Mucosa of rectum (tissue), 2 donors: ENCODE measurements at regions not wholly inside any gene's neighbourhood (a gene's known extent, or its start where the extent isn't known, plus 50 kb on each side); places are given as distances from the start of the nearest gene placed in this dataset.
"Not testable (repeated sequence)": the region's sequence is repeated elsewhere in the genome, so short reads cannot be mapped to it uniquely, and the experiment has no call there.

Experiments used
- H3K27ac ChIP-seq, 2 donors: one replicate each; pipeline ENCODE4 v1.7.0; 2013; ENCODE audit warnings: inconsistent platforms in 2 of 2, low read depth in 2 of 2, low read length in 2 of 2
- H3K27me3 ChIP-seq, 2 donors: one replicate each; pipeline ENCODE4 v1.7.0; 2013; ENCODE audit warnings: low read length in 2 of 2; ENCODE audit not compliant: control insufficient read depth in 2 of 2, insufficient read depth in 2 of 2
- H3K36me3 ChIP-seq, 2 donors: one replicate each; pipeline ENCODE4 v1.7.0; 2013; ENCODE audit warnings: low read length in 2 of 2; ENCODE audit not compliant: control insufficient read depth in 2 of 2, insufficient read depth in 2 of 2
- H3K4me1 ChIP-seq, 2 donors: one replicate each; pipeline ENCODE4 v1.7.0; 2013; ENCODE audit warnings: low read length in 2 of 2, mild to moderate bottlenecking in 1 of 2; ENCODE audit not compliant: control insufficient read depth in 2 of 2, insufficient read depth in 2 of 2
- H3K4me3 ChIP-seq, 2 donors: one replicate each; pipeline ENCODE4 v1.7.0; 2013; ENCODE audit warnings: low read length in 2 of 2
- H3K9ac ChIP-seq, 2 donors: one replicate each; pipeline ENCODE4 v1.7.0; 2013; ENCODE audit warnings: low read length in 2 of 2, low read depth in 1 of 2, mild to moderate bottlenecking in 1 of 2
- H3K9me3 ChIP-seq, 2 donors: one replicate each; pipeline ENCODE4 v1.7.0; 2013; ENCODE audit warnings: low read length in 2 of 2; ENCODE audit not compliant: control insufficient read depth in 2 of 2
- donor health status: healthy.
- donor health status: Normal muscosa, but diverticular disease.

DNA sequence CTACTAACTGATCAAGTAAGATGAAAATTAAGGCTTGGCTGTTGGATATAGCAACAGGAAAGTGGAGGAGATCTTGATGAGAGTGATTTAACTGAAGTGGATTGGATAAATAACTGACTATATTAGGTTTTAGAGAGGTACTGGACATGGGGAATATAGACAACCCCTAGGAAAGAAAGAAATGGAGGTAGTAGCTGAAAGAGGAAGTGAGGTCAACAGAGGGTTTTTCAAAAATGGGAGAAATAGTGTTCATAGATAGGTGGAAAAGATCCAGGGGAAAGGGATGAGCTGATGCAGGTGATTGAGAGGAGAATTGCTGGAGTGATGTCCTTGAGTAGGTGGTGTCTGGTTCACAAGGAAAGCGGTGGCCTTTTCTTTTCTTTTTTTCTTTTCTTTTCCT is 69.9 kb upstream of the PSME4 start:
- Histone ChIP-seq H3K4me3 (no peak overlapping the region), H3K27ac (no peak overlapping the region), H3K36me3 (no peaks in the 10 kb centered on the region), H3K9ac (no peak overlapping the region), H3K9me3 (peaks cover 0 to 2% of the 10 kb centered on the region in 2 donors), H3K27me3 (no peaks in the 10 kb centered on the region), H3K4me1 (no peaks in the 10 kb centered on the region)

DNA sequence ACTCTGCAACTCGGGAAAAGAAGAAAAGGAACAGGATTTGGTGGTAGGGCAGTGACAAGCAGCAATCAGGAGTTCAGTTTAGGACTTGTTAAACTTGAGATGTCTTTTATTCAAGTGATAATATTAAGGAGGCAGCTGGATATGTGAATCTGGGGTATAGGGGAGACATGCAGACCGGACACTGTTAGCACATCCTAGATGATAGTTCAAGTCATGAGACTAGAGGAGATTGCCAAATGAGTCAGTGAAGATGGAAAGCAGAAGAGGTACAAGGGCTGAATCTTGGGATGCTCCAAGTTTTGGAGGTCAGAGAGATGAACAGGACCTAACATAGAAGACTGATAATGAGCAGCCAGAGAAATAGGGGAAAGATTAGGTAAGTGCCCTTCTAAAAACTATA is 69.5 kb upstream of the PSME4 start:
- Histone ChIP-seq H3K27ac (no peak overlapping the region), H3K9ac (no peak overlapping the region)

GRCh38 chr2:54038835-54039234 is 68.0 kb upstream of the PSME4 start:
- Histone ChIP-seq H3K9me3 (no peaks in the 10 kb centered on the region), H3K27ac (no peak overlapping the region), H3K4me1 (no peaks in the 10 kb centered on the region), H3K36me3 (no peaks in the 10 kb centered on the region), H3K9ac (no peak overlapping the region), H3K4me3 (no peak overlapping the region), H3K27me3 (no peaks in the 10 kb centered on the region)

More for the DNA sequence above, 69.5 kb upstream of the PSME4 start:
- H3K4me3 ChIP-seq = no peak overlapping the region
- H3K36me3 ChIP-seq = no peaks in the 10 kb centered on the region
- H3K27me3 ChIP-seq = no peaks in the 10 kb centered on the region
- peaks cover 0 to 2% of the 10 kb centered on the region in 2 donors for H3K9me3 ChIP-seq
- no peaks in the 10 kb centered on the region for H3K4me1 ChIP-seq

GRCh38 chr2:54031288-54031687 is 60.5 kb upstream of the PSME4 start:
- not testable (repeated sequence) for H3K27ac ChIP-seq

GRCh38 chr2:54030806-54031205 is 60.0 kb upstream of the PSME4 start:
- H3K27ac ChIP-seq = no peak overlapping the region
- H3K4me1 ChIP-seq = no peaks in the 10 kb centered on the region
- H3K27me3 ChIP-seq = no peaks in the 10 kb centered on the region
- H3K9ac ChIP-seq = no peak overlapping the region
- H3K36me3 ChIP-seq = no peaks in the 10 kb centered on the region
- H3K9me3 ChIP-seq = no peaks in the 10 kb centered on the region
- no peak overlapping the region for H3K4me3 ChIP-seq

More at GRCh38 chr2:54031288-54031687, 60.5 kb upstream of the PSME4 start:
- H3K4me1 ChIP-seq, H3K9ac ChIP-seq, H3K4me3 ChIP-seq, H3K9me3 ChIP-seq, H3K36me3 ChIP-seq, H3K27me3 ChIP-seq: not testable (repeated sequence)

GRCh38 chr2:54030396-54030741 is 59.6 kb upstream of the PSME4 start:
- no peaks in the 10 kb centered on the region for H3K4me1 ChIP-seq
- H3K4me3 ChIP-seq = no peak overlapping the region
- H3K27me3 ChIP-seq = no peaks in the 10 kb centered on the region
- H3K36me3 ChIP-seq = no peaks in the 10 kb centered on the region
- no peak overlapping the region for H3K9ac ChIP-seq
- H3K9me3 ChIP-seq = no peaks in the 10 kb centered on the region
- H3K27ac ChIP-seq = no peak overlapping the region

DNA sequence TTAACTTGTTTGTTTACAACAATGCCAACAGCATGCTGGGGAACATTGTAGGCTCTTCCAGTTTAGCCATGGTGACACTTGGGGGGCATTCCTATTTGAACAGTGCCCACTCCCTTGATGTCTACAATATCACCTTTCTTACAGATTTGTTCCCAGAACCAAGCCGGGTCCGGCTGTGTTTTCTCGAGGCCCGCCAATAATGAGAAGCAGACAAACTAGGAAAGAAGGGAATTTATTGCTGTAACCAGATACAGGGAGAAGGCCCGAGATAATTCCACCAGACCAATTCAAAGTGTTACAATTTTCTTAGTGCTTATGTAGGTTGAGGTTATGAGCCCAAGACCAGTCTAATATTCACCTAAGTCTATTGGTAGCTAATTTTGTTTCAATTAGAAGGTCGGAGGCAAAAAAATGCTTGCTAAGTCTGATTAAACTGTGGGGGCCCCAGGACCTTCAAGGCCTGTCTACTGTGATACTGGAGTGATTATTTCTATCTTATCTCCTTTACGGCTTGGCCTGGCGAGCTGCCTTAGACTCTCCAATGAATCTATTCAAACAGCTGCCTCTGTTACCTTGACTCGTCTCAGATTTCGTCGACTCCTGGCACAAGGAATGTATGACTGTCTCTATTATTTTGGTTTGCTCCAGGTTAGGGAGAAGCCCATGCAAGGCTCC is 59.1 kb upstream of the PSME4 start:
- Histone ChIP-seq H3K27ac (no peak overlapping the region), H3K9me3 (no peaks in the 10 kb centered on the region), H3K9ac (no peak overlapping the region), H3K27me3 (no peaks in the 10 kb centered on the region), H3K4me3 (no peak overlapping the region), H3K4me1 (no peaks in the 10 kb centered on the region), H3K36me3 (no peaks in the 10 kb centered on the region)

GRCh38 chr2:54025463-54026075 is 54.8 kb upstream of the PSME4 start:
- H3K36me3 ChIP-seq, H3K4me3 ChIP-seq, H3K4me1 ChIP-seq, H3K27ac ChIP-seq, H3K9me3 ChIP-seq, H3K27me3 ChIP-seq, H3K9ac ChIP-seq: not testable (repeated sequence)

DNA sequence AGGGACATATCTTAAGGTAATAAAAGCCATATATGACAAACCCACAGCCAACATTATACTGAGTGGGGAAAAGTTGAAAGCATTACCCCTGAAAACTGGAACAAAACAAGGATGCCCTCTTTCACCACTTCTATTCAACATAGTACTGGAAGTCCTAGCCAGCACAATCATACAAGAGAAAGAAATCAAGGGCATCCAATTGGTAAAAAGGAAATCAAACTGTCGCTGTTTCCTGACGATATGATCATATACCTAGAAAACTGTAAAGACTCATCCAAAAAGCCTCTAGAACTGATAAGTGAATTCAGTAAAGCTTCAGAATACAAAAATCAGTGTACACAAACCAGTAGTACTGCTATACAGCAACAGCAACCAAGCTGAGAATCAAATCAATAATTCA is 53.8 kb upstream of the PSME4 start:
- no peak overlapping the region for H3K9ac ChIP-seq
- H3K9me3 ChIP-seq = peaks cover 0 to 5% of the 10 kb centered on the region in 2 donors
- H3K4me3 ChIP-seq = no peak overlapping the region
- no peaks in the 10 kb centered on the region for H3K36me3 ChIP-seq
- no peaks in the 10 kb centered on the region for H3K4me1 ChIP-seq
- H3K27me3 ChIP-seq = no peaks in the 10 kb centered on the region
- no peak overlapping the region for H3K27ac ChIP-seq

DNA sequence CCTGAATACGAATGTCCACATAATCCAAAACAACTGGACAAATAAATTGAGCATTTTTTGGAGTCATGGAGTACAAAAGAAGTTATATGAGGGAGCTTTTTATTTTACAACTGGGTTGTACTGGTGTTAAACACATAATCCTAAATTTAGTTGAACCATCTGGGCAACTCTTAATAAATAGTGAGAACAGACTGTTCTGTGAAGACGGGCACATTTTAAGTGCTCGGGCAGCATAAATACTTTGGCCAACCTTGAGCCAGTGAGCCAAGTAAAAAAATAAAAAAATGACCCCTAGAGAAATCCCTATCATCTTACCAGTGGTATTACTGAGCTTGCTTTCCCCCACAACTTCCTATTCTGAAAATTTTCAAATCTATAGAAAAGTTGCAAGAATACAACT is 50.9 kb upstream of the PSME4 start:
- Histone ChIP-seq H3K9ac (no peak overlapping the region), H3K4me1 (no peaks in the 10 kb centered on the region), H3K36me3 (no peaks in the 10 kb centered on the region), H3K27me3 (no peaks in the 10 kb centered on the region), H3K27ac (no peak overlapping the region), H3K4me3 (no peak overlapping the region), H3K9me3 (peaks cover 0 to 5% of the 10 kb centered on the region in 2 donors)
